Left lung (tissue), 4 donors: ENCODE measurements at regions not wholly inside any gene's neighbourhood (a gene's known extent, or its start where the extent isn't known, plus 50 kb on each side); places are given as distances from the start of the nearest gene placed in this dataset.

Experiments
- ATAC-seq: fragments of 200-7000 bp; cut with Tn5 transposase; one replicate; pipeline ENCODE4 v1.9.1; 2020; ENCODE audit warnings: moderate library complexity
- DNase-seq, 4 donors: peaks; one replicate each; pipeline ENCODE4 v3.0.0-alpha.2; 2013 to 2020
- H3K27ac ChIP-seq, 2 donors: fragments of 200-600 bp; sonication (generic) in 1 of 2; one replicate each; pipeline versions ENCODE4 v1.5.0 to v1.8.0; 2020 to 2021
- H3K27me3 ChIP-seq, 2 donors: fragments of 200-600 bp; sonication (generic) in 1 of 2; one replicate each; pipeline versions ENCODE4 v1.5.0 to v1.8.0; 2020 to 2021
- H3K36me3 ChIP-seq, 2 donors: fragments of 200-600 bp; sonication (generic) in 1 of 2; one replicate each; pipeline versions ENCODE4 v1.5.0 to v1.8.0; 2020 to 2021
- H3K4me1 ChIP-seq, 2 donors: fragments of 200-600 bp; one replicate each; pipeline ENCODE4 v1.8.0; 2021
- H3K4me3 ChIP-seq, 2 donors: fragments of 200-600 bp; sonication (generic) in 1 of 2; one replicate each; pipeline versions ENCODE4 v1.5.0 to v1.8.0; 2020 to 2021; ENCODE audit warnings: mild to moderate bottlenecking in 1 of 2
- H3K9me3 ChIP-seq, 2 donors: fragments of 200-600 bp; sonication (generic) in 1 of 2; one replicate each; pipeline versions ENCODE4 v1.5.0 to v1.8.0; 2020 to 2021
- intact Hi-C, 2 donors: fragments of 100-400 bp; cut with DNase I; formaldehyde crosslinking; loops; one replicate each; pipeline versions ENCODE4 v1.11.2 to v1.14.2; 2022
- TF ChIP-seq, protein P1 (sequence below), 2 donors: fragments of 200-600 bp; sonication (generic) in 1 of 2; IDR thresholded peaks; one replicate each; pipeline versions ENCODE4 v1.5.0 to v1.8.0; 2021; ENCODE audit warnings: antibody characterized with exemption in 2 of 2
- donor health status: DM: no; HTN: yes; CAD: no.
- donor health status: DM: no; HTN: no; CAD: no.

DNA sequence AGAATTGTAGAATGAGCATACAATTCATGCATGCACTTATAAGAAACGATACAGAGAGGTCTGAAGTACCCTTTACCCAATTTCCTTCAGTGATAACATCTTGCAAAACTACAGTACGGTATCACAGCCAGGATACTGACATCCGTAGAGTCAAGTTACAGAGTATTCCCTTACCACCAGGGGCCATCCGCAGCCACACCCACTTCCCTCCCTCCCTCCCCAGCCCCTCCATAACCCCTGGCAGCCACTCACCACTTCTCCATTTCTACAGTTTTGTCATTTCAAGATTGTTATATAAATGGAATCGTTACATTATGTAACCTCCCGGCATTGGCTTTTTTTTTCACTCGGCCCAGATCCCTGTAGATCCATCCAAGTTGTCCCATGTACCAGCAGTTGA, 113.6 kb upstream of the RET start:
- no peaks in the 10 kb centered on the region for H3K27me3 ChIP-seq
- intact Hi-C loops, result no loop called here
- H3K9me3 ChIP-seq, result no peaks in the 10 kb centered on the region
- no peak for ATAC-seq
- H3K4me3 ChIP-seq, result no peak overlapping the region
- no peaks in the 10 kb centered on the region for H3K36me3 ChIP-seq
- peaks cover 0 to 5% of the 10 kb centered on the region in 2 donors for H3K4me1 ChIP-seq
- H3K27ac ChIP-seq, result no peak overlapping the region
- peak in 2 of 4 donors; percentile 25 to 36 for DNase-seq
- TF ChIP-seq, protein P1, sequence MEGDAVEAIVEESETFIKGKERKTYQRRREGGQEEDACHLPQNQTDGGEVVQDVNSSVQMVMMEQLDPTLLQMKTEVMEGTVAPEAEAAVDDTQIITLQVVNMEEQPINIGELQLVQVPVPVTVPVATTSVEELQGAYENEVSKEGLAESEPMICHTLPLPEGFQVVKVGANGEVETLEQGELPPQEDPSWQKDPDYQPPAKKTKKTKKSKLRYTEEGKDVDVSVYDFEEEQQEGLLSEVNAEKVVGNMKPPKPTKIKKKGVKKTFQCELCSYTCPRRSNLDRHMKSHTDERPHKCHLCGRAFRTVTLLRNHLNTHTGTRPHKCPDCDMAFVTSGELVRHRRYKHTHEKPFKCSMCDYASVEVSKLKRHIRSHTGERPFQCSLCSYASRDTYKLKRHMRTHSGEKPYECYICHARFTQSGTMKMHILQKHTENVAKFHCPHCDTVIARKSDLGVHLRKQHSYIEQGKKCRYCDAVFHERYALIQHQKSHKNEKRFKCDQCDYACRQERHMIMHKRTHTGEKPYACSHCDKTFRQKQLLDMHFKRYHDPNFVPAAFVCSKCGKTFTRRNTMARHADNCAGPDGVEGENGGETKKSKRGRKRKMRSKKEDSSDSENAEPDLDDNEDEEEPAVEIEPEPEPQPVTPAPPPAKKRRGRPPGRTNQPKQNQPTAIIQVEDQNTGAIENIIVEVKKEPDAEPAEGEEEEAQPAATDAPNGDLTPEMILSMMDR (IDR thresholded peaks at IDR 0.05), result no peak

DNA sequence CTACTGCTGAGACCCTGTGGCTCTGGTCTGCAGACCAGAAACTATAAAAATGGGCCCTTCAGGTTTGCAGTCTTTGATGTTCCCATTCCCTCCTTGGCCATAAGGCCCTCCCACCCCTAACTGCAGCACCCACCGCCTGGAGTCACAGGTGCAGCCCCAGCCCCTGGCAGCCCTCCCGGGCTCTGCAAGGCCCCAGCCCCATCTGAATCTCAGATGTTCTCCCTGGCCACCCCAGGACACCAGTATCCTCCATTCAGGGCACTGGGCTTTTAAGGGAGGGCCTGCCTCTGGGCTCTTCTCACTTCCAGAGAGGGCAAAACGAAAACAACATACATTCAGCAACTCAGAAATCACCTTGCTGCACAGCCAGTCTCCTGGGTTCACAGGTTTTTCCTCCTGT, 107.7 kb upstream of the RET start:
- Histone ChIP-seq H3K9me3 (no peaks in the 10 kb centered on the region), H3K4me3 (no peak overlapping the region), H3K4me1 (no peaks in the 10 kb centered on the region), H3K36me3 (no peaks in the 10 kb centered on the region), H3K27ac (no peak overlapping the region), H3K27me3 (peaks cover 0 to 7% of the 10 kb centered on the region in 2 donors)
- TF ChIP-seq, protein P1 (IDR thresholded peaks at IDR 0.05), result no peak
- intact Hi-C loops, result no loop called here
- ATAC-seq (no peak), DNase-seq (peak in 1 of 4 donors; percentile 13)

DNA sequence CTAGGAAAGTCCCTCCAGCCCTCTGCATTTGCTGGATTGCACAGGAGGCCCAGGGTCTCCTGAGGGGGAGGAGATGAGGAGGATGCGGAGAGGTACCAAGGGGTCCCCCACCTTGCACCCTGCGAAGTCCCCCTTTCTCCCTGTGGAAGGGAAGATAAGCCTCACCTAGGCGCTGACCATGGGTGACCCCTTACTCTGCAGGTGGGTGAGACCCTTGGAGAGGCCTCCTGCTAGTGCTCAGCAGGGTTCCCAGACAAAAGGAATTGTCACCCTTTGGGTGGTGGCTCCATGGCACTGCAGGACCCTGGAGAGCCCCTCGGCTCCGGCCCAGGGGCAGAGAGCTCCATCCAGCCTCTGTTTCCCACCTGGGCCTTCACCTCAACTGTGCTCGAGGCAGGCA, 107.0 kb upstream of the RET start:
- DNase-seq (no peak), ATAC-seq (no peak)
- Histone ChIP-seq H3K36me3 (no peaks in the 10 kb centered on the region), H3K27ac (no peak overlapping the region), H3K27me3 (peaks cover 0 to 7% of the 10 kb centered on the region in 2 donors), H3K4me3 (no peak overlapping the region), H3K9me3 (no peaks in the 10 kb centered on the region), H3K4me1 (no peaks in the 10 kb centered on the region)
- TF ChIP-seq, protein P1 (IDR thresholded peaks at IDR 0.05), result no peak
- intact Hi-C loops, result no loop called here

DNA sequence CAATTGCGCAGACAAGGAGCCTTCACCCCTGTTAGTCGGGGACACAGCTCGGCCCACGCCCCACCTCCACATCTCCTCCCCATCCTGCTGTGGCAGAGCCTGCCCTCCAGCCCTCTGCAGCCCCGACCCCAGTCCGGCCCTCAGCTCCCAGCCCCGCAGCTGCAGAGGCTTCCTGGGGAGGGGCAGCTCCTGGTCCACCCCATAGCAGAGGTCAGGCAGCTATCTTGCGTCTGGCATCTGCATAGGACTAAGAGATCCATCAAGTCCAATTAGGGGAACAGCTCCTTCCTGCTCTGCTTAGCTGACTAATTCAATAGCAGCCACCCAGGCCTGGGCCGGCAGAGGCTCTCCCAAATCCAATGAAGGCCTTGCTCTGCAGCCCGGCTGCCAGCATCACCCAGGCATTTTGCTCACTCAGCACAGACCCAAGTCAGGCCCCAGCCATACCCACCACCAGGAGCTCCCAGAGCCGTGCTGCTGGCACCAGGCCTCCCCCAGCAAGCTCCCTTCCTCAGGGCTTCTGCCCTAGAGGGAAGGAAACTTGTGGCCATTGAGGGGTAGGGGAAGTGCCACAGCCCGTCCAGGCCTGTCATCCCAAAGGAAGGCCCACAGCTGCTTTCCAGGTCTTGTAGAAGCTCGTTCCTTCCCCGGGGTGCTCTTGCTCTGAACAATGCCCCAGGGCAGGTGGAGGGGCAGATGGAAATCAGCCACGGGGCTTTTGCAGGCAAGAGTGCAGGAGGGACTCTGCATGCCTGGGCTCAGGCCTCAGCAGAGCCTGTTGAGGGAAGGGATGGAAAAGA, 106.2 kb upstream of the RET start:
- TF ChIP-seq, protein P1 (IDR thresholded peaks at IDR 0.05), result no peak
- no peak overlapping the region for H3K4me3 ChIP-seq
- H3K36me3 ChIP-seq, result no peaks in the 10 kb centered on the region
- no peaks in the 10 kb centered on the region for H3K9me3 ChIP-seq
- intact Hi-C loops, result no loop called here
- ATAC-seq (no peak), DNase-seq (peak in 2 of 4 donors; percentile 12 to 63)
- no peaks in the 10 kb centered on the region for H3K4me1 ChIP-seq
- peaks cover 0 to 7% of the 10 kb centered on the region in 2 donors for H3K27me3 ChIP-seq
- no peak overlapping the region for H3K27ac ChIP-seq

DNA sequence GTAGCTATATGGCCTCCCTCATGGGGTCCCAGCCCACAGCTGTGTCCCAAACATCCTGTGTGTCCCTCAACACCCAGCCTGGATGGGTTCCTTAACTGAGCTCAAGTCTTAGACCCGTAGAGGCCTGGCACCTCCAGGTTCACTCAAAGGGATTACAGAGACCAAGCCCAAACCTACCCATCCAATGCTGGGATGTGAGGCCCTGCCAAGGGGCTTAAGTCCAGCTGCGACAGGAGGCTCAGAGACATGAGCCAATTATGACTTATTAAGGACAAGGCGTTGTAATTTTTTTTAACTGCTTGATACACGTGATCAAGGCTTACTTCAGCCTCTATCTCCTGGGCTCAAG, 105.6 kb upstream of the RET start:
- intact Hi-C loops, result no loop called here
- Histone ChIP-seq H3K27me3 (peaks cover 0 to 7% of the 10 kb centered on the region in 2 donors), H3K4me3 (no peak overlapping the region), H3K9me3 (no peaks in the 10 kb centered on the region), H3K27ac (no peak overlapping the region), H3K36me3 (no peaks in the 10 kb centered on the region), H3K4me1 (no peaks in the 10 kb centered on the region)
- ATAC-seq, result no peak
- DNase-seq, result no peak
- TF ChIP-seq, protein P1 (IDR thresholded peaks at IDR 0.05), result no peak
